ENCODE measurements at regions not wholly inside any gene's neighbourhood (a gene's known extent, or its start where the extent isn't known, plus 50 kb on each side); places are given as distances from the start of the nearest gene placed in this dataset.

DNA sequence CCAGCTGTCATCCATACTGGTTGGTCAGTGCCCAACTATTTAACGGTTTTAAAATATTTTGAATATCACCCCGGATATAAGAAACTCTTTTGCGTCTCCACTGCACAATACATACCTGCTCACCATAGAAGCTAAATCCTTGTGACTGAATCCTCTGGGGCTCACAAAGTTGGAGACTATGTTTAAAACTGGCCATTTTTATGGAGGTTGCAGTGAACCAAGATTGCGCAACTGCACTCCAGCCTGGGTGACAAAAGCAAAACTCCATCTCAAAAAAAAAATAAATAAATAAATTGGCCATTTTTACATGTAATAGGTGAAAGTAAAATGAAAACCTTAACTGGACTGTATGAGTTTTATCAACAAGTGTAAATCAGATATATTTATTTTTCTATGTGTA is 55.6 kb upstream of the TMEM17 start:
- no peak for DNase-seq

DNA sequence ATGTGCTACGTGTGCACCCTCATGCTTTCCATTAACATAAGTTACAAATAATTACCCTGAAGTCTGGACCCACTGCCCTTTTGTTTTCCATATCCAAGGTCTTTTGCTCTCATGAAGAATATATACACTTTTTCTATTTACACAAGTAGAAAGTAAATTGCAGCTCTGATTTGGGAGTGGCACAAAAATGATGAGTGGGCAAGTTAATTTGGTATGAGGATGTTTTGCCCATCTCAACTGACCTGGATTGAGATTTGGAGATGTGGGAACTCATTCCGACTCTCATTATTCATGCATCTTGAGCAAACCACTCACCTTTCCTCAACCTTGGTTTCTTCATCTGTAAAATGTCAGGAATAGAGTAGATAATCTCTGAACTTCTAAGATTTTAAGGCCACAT is 53.6 kb upstream of the TMEM17 start:
- no peak for DNase-seq

DNA sequence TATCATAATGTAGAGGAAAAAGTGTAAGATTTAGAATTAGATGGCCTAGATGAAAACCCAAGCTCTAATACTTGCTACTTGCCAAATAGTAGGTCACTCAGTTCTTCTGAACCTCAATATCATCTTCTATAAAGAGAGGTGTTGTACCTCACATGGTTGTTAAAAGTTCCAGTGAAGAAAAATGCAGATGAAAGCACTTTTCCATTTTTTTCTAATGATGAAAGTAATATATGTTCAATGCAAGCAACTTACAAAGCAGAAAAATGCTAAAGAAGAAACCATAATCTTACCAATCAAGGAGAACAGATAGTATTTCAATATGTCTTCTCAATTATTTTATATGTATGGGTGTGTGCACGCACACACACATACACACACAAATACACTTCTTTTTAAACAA is 52.7 kb upstream of the TMEM17 start:
- no peak for DNase-seq

DNA sequence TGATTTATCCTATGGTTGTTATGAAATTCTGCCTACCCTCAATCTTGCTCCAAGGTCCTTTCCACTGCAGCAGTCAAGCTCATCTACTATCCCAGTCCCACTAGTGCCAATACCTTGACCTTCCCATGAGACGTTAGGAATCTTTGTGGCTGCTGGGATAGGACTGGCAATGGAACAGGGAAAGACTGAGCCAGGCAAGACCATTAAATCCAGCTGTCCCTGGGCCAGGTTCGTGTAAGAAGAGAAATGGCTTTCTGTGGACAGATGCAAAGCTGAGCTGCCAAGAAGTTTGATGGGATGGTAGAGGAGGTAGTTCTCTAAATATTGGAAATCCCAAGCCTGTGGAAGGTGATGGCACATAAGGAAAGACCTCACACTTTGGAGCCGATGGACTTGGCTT is 50.1 kb upstream of the TMEM17 start:
- no peak for DNase-seq

Measured in GDM1 (cell line).